Neuron (in vitro differentiated cells): ENCODE measurements at regions not wholly inside any gene's neighbourhood (a gene's known extent, or its start where the extent isn't known, plus 50 kb on each side); places are given as distances from the start of the nearest gene placed in this dataset.

ENCODE experiments used
- H2AFZ ChIP-seq: one replicate; pipeline ENCODE4 v1.6.1; 2013; ENCODE audit warnings: low read depth, mild to moderate bottlenecking, inconsistent platforms, low read length, moderate library complexity
- H3K27me3 ChIP-seq: one replicate; pipeline ENCODE4 v1.6.1; 2013; ENCODE audit warnings: low read length; ENCODE audit not compliant: insufficient read depth
- H3K36me3 ChIP-seq: one replicate; pipeline ENCODE4 v1.6.1; 2013; ENCODE audit warnings: low read length; ENCODE audit not compliant: insufficient read depth
- H3K4me1 ChIP-seq: one replicate; pipeline ENCODE4 v1.6.1; 2013; ENCODE audit warnings: low read length; ENCODE audit not compliant: insufficient read depth
- H3K4me3 ChIP-seq: 2 replicates; pipeline ENCODE4 v1.5.1; 2013; ENCODE audit warnings: mild to moderate bottlenecking, low read length, moderate library complexity
- H3K9me3 ChIP-seq: one replicate; pipeline ENCODE4 v1.6.1; 2013; ENCODE audit warnings: low read length

- no peaks in the 10 kb centered on the region for H3K9me3 ChIP-seq
- H3K4me1 ChIP-seq, result no peaks in the 10 kb centered on the region
- no peaks in the 10 kb centered on the region for H3K27me3 ChIP-seq
- no peak overlapping the region for H3K4me3 ChIP-seq
- H3K36me3 ChIP-seq, result no peaks in the 10 kb centered on the region
- no peak overlapping the region for H2AFZ ChIP-seq
These were observed 118.7 kb upstream of the UMPS start for GRCh38 chr3:124611520-124611919.

GRCh38 chr3:124615896-124616543 lies 114.2 kb upstream of the UMPS start:
- Histone ChIP-seq H3K4me3 (no peak overlapping the region), H3K27me3 (no peaks in the 10 kb centered on the region), H2AFZ (no peak overlapping the region), H3K9me3 (no peaks in the 10 kb centered on the region), H3K36me3 (no peaks in the 10 kb centered on the region), H3K4me1 (no peaks in the 10 kb centered on the region)

GRCh38 chr3:124617177-124617576 lies 113.1 kb upstream of the UMPS start:
- Histone ChIP-seq H3K9me3 (no peaks in the 10 kb centered on the region), H3K4me1 (no peaks in the 10 kb centered on the region), H2AFZ (no peak overlapping the region), H3K36me3 (no peaks in the 10 kb centered on the region), H3K27me3 (no peaks in the 10 kb centered on the region), H3K4me3 (no peak overlapping the region)

- Histone ChIP-seq H2AFZ (no peak overlapping the region), H3K4me1 (no peaks in the 10 kb centered on the region), H3K27me3 (no peaks in the 10 kb centered on the region), H3K9me3 (no peaks in the 10 kb centered on the region), H3K4me3 (no peak overlapping the region), H3K36me3 (no peaks in the 10 kb centered on the region)
These were observed 110.2 kb upstream of the UMPS start for GRCh38 chr3:124619887-124620599.

- no peaks in the 10 kb centered on the region for H3K27me3 ChIP-seq
- H3K4me1 ChIP-seq, result no peaks in the 10 kb centered on the region
- no peaks in the 10 kb centered on the region for H3K36me3 ChIP-seq
- no peaks in the 10 kb centered on the region for H3K9me3 ChIP-seq
- no peak overlapping the region for H2AFZ ChIP-seq
- no peak overlapping the region for H3K4me3 ChIP-seq
These were observed 109.6 kb upstream of the UMPS start for GRCh38 chr3:124620600-124621063.

GRCh38 chr3:124621498-124621897 lies 108.8 kb upstream of the UMPS start:
- no peaks in the 10 kb centered on the region for H3K27me3 ChIP-seq
- no peak overlapping the region for H2AFZ ChIP-seq
- H3K4me3 ChIP-seq, result no peak overlapping the region
- H3K9me3 ChIP-seq, result no peaks in the 10 kb centered on the region
- H3K4me1 ChIP-seq, result no peaks in the 10 kb centered on the region
- no peaks in the 10 kb centered on the region for H3K36me3 ChIP-seq

GRCh38 chr3:124625074-124625473 lies 105.2 kb upstream of the UMPS start:
- H3K9me3 ChIP-seq, result no peaks in the 10 kb centered on the region

GRCh38 chr3:124627501-124627908 lies 102.7 kb upstream of the UMPS start:
- no peak overlapping the region for H3K4me3 ChIP-seq
- H3K27me3 ChIP-seq, result no peaks in the 10 kb centered on the region
- no peaks in the 10 kb centered on the region for H3K36me3 ChIP-seq
- no peak overlapping the region for H2AFZ ChIP-seq
- H3K9me3 ChIP-seq, result no peaks in the 10 kb centered on the region
- no peaks in the 10 kb centered on the region for H3K4me1 ChIP-seq

More at GRCh38 chr3:124625074-124625473, 105.2 kb upstream of the UMPS start:
- no peak overlapping the region for H2AFZ ChIP-seq
- H3K36me3 ChIP-seq, result no peaks in the 10 kb centered on the region
- no peaks in the 10 kb centered on the region for H3K4me1 ChIP-seq
- H3K27me3 ChIP-seq, result no peaks in the 10 kb centered on the region
- no peak overlapping the region for H3K4me3 ChIP-seq

- no peaks in the 10 kb centered on the region for H3K9me3 ChIP-seq
- no peaks in the 10 kb centered on the region for H3K36me3 ChIP-seq
- H3K4me3 ChIP-seq, result no peak overlapping the region
- no peak overlapping the region for H2AFZ ChIP-seq
- H3K27me3 ChIP-seq, result no peaks in the 10 kb centered on the region
- H3K4me1 ChIP-seq, result no peaks in the 10 kb centered on the region
These were observed 101.4 kb upstream of the UMPS start for GRCh38 chr3:124628863-124629262.

- Histone ChIP-seq H3K4me3 (no peak overlapping the region), H3K9me3 (no peaks in the 10 kb centered on the region), H3K27me3 (no peaks in the 10 kb centered on the region), H2AFZ (no peak overlapping the region), H3K4me1 (no peaks in the 10 kb centered on the region), H3K36me3 (no peaks in the 10 kb centered on the region)
These were observed 100.8 kb upstream of the UMPS start for GRCh38 chr3:124629497-124629896.

GRCh38 chr3:124630960-124631359 lies 99.3 kb upstream of the UMPS start:
- Histone ChIP-seq H3K36me3 (no peaks in the 10 kb centered on the region), H3K9me3 (no peaks in the 10 kb centered on the region), H3K4me3 (no peak overlapping the region), H2AFZ (no peak overlapping the region), H3K4me1 (no peaks in the 10 kb centered on the region), H3K27me3 (no peaks in the 10 kb centered on the region)

GRCh38 chr3:124631727-124632126 lies 98.5 kb upstream of the UMPS start:
- no peaks in the 10 kb centered on the region for H3K27me3 ChIP-seq
- H3K9me3 ChIP-seq, result no peaks in the 10 kb centered on the region
- no peak overlapping the region for H3K4me3 ChIP-seq
- no peaks in the 10 kb centered on the region for H3K36me3 ChIP-seq
- H2AFZ ChIP-seq, result no peak overlapping the region
- no peaks in the 10 kb centered on the region for H3K4me1 ChIP-seq

GRCh38 chr3:124632566-124633140 lies 97.6 kb upstream of the UMPS start:
- Histone ChIP-seq H3K4me3 (no peak overlapping the region), H2AFZ (no peak overlapping the region), H3K27me3 (no peaks in the 10 kb centered on the region), H3K4me1 (no peaks in the 10 kb centered on the region), H3K36me3 (no peaks in the 10 kb centered on the region), H3K9me3 (no peaks in the 10 kb centered on the region)
